HG03097 (cell line): ENCODE measurements at regions not wholly inside any gene's neighbourhood (a gene's known extent, or its start where the extent isn't known, plus 50 kb on each side); places are given as distances from the start of the nearest gene placed in this dataset.
"Not testable (repeated sequence)": the region's sequence is repeated elsewhere in the genome, so short reads cannot be mapped to it uniquely, and the experiment has no call there.

ENCODE experiments used
- ATAC-seq: cut with Tn5 transposase; IDR thresholded peaks from one replicate; pipeline ENCODE4 v1.9.1; 2021; ENCODE audit not compliant: unreplicated experiment, low FRiP score

GRCh38 chr6:86744048-86744447, 193.3 kb upstream of the HTR1E start:
- ATAC-seq, result no peak

DNA sequence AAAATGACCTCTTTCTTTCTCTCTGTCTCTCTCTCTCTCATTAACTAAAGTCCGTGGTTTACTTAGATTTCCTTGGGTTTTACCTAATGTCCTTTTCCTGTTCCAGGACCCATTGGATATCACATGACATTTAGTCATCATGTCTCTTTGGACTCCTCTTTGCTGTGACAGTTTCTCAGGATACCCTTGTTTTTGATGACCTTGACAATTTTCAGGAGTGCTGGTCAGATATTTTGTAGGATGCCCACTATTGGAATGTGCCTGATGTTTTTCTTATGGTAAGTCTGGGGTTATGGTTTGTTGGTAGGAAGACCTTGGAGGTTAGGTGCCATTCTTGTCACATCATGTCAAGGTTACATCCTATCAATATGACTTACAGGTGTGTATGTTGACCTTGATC, 199.2 kb upstream of the HTR1E start:
- ATAC-seq, result no peak

DNA sequence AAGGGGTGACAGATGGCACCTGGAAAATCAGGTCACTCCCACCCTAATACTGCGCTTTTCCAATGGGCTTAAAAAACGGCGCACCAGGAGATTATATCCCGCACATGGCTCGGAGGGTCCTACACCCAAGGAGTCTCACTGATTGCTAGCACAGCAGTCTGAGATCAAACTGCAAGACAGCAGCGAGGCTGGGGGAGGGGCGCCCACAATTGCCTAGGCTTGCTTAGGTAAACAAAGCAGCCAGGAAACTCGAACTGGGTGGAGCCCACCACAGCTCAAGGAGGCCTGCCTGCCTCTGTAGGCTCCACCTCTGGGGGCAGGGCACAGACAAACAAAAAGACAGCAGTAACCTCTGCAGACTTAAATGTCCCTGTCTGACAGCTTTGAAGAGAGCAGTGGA, 205.7 kb upstream of the HTR1E start:
- ATAC-seq, result not testable (repeated sequence)

DNA sequence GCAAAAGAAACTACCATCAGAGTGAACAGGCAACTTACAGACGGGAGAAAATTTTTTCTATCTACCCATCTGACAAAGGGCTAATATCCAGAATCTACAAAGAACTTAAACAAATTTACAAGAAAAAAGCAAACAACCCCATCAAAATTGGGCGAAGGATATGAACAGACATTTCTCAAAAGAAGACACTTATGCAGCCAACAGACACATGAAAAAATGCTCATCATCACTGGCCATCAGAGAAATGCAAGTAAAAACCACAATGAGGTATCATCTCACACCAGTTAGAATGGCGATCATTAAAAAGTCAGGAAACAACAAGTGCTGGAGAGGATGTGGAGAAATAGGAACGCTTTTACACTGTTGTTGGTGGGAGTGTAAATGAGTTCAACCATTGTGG, 206.6 kb upstream of the HTR1E start:
- ATAC-seq, result not testable (repeated sequence)

DNA sequence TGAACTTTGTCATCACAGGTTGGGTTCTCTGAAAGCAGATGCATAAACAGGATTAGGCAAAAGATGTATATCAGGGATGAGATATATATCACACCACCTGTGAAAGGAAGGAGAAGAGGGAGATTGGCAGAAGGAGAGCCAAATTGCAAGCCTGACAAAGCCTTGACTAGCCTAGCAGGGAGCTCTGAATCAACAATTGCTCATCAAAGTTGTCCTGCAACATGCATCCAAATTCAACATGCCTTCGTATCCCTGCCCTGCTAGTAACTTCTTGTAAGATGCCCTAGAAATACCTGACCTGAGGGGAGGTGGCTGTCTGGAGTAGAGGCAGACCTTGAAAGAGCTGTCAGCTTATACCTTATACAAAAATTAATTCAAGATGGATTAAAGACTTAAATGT, 207.1 kb upstream of the HTR1E start:
- ATAC-seq, result no peak

DNA sequence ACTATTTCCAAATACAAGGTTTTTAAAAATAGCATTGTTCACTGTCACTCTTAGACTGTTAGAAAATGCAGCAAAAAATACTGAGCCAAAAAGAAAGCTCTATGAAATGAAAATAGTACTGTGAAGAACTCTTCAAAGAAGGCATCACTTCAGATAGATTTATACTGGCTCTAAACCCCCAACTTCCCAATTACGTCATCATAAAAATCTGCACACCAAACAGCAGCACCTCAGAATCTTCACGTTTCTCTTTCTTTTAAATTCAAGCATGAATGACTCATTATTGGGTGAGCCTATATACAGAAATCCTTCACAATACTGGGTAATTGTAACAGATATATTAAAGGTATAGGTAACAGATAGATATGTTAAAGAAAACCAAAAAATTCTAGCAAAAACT, 208.4 kb upstream of the HTR1E start:
- no peak for ATAC-seq

- ATAC-seq, result no peak
Measured at GRCh38 chr6:86724695-86725094, 212.6 kb upstream of the HTR1E start.

- ATAC-seq, result no peak
Measured at GRCh38 chr6:86723729-86724128, 213.6 kb upstream of the HTR1E start.

DNA sequence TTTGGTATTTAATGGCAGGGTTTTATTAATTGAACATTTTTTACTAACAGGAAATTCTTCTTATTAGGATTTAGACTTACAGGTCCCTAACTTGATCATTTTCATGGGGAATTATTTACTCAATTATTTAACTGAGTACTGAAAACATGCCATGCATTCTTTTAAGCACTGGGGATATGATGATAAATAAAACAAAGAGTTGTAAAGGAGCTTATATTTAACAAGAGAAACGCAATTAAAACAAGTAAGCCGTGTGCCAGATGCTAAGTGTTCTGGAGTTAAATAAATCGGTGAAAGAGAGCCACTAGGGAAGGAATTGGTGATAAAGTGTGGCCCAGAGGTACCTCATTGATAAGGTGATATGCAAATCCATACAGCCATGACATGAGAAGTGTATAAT, 214.2 kb upstream of the HTR1E start:
- no peak for ATAC-seq

DNA sequence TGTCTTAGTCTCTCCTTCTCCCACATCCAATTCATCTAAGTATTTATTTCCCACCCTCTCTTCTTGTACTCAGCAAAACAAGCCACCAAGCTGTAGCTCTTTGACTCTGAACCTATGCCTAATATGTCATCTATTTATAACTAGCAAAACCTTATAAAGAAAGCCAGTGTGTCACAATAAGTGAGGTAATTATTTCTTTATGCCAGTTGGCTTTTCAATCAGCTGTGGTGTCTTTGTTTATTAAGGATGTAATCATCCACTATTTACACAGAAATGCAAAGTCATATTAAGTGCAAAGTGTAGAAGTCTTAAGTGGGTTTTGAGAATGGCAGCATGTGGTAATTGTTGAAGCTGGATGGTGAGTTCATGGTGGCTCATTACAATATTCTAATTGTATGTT, 215.2 kb upstream of the HTR1E start:
- no peak for ATAC-seq

- ATAC-seq, result no peak
Measured at GRCh38 chr6:86715676-86716075, 221.7 kb upstream of the HTR1E start.

DNA sequence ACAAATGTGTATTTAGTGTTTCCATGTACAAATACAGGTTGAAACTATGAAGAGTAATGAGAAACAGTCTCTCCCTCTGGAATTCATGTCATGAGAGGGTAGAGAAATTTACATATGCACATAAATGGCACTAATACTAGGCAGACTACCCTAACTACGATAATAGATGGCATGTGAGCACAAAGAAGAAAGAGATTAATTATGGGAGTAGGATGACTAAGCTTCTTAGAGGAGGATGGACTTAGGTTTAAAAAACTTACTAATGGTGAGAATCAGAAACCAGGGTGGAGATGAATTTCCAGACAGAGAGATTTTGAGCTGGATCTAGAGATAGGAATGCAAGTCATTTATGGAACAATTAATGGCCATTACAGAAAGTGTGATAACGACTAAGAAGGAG, 225.3 kb upstream of the HTR1E start:
- ATAC-seq, result no peak

DNA sequence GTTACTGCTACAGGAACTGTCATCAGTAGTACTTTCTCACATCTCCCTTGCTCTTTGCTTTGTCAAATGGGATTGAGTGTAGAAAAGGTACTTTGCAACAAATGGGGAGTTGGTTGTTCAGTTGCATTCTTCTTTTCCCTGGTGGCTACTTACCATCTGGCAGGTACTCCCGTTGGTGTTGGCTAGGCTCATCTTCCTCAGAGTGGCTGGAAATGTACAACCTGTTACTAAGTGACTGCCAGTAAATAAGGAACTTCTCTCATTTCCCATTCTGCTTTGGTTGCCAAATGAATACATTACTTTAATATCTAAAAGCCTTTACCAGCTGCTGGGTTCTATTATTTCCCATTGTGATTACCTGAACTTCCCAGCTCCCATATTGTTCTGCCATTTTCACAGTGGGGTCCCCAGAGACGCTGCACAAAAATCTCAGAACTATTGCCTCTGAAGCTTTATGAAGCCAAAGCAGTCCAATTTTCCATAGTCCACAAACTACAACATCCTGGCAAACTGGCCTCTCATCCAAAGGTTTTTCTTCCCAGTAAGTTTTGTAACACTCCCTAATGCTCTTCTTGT, 229.7 kb upstream of the HTR1E start:
- ATAC-seq, result no peak

DNA sequence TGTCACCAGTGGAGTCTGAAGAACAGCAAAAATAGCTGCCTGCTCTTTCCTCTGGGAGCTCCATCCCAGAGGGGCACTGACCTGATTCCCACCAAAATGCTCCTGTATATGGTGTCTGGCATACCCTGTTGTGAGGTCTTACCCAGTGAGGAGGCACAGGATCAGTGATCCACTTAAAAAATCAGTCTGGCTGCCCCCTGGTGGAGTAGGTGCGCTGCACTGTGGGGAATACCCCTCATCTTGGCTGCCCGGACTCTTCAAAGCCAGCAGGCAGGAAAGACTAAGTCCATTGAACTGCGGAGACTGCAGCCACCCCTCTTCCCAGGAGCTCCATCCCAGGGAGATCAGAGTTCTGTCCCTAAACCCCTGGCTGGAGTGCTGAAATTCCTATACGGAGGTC, 230.9 kb upstream of the HTR1E start:
- ATAC-seq, result no peak

DNA sequence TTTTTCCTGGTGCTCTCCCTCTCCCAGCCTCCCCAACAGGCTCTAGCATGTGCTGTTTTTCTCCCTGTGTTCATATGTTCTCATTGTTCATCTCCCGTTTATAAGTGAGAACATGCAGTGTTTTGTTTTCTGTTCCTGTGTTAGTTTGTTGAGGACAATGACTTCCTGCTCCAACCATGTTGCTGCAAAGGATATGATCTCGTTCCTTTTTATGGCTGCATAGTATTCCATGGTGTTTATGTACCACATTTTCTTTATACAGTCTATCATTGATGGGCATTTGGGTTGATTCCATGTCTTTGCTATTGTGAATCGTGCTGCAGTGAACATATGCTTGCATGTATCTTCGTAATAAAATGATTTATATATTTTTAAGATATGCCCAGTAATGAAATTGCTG, 236.1 kb upstream of the HTR1E start:
- not testable (repeated sequence) for ATAC-seq

- no peak for ATAC-seq
Measured at GRCh38 chr6:86686496-86686895, 250.8 kb upstream of the HTR1E start.

DNA sequence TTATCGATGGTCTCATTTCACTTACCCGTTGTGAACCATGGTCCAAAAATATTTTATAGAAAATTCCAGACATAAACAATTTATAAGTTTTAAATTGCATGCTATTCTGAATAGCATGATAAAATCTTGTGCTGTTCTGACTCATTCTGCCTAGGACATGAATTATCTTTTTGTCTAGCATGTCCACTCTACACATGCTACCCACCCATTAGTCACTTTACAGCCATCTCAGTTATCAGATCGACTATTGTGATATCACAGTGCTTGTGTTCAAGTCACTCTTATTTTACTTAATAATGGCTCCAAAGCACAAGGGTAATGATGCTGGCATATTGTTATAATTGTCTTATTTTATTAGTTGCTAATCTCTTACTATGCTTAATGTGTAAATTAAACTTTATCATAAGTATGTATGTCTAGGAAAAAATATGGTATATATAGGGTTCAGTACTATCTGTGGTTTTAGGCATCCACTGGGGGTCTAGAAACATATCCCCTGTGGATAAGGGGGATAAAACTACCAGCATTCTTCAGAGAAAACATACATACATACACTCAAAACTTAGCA, 252.0 kb upstream of the HTR1E start:
- no peak for ATAC-seq

GRCh38 chr6:86683132-86683908, 254.0 kb upstream of the HTR1E start:
- ATAC-seq, result no peak

DNA sequence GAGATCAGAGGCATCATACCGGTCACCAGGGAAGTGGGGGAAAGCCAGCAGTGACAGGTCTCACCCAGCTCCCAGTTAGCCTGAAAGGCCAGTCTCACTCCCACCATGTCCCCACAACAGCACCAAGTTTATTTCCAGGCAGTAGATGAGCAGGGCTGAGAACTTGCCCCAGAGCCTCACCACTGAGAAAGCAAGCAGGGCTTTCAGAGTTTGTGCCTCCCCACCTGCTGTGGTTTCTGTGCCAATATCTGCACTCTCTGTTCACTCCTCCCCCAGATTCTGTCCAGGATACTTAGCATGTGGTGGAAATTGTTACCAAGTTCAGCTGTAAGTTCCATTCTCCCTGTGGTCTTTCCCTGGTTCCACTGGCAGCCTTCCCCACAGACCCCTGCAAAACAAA, 255.0 kb upstream of the HTR1E start:
- no peak for ATAC-seq

DNA sequence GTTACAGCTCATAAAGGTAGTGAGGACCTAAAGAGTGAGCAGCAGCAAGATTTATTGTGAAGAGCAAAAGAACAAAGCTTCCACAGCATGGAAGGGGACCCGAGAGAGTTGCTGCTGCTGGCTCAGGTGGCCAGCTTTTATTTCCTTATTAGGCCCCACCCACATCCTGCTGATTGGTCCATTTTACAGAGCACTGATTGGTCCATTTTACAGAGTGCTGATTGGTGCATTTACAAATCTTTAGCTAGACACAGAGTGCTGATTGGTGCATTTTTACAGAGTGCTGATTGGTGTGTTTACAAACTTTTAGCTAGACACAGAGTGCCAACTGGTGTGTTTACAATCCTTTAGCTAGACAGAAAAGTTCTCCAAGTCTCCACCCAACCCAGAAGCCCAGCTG, 256.2 kb upstream of the HTR1E start:
- ATAC-seq, result not testable (repeated sequence)

- ATAC-seq, result not testable (repeated sequence)
Measured at GRCh38 chr6:86672125-86672524, 265.2 kb upstream of the HTR1E start.

DNA sequence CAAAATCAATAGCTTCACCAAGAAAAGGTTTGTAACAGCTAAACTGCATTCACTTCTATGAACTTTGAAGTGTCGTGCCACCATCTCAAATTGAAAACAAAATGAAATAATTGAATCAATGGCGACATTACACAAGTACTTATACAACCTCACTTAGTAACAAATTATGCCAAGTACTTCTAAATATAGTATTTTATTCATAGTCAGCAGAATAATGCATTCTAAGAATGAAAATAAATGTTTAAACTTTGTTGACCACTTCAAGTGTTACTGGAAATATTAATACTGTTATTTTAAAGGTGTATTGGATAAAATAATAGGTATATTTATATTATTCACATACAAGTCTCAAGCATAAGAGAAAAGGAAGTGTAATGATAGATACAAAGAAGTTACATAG, 280.1 kb upstream of the HTR1E start:
- no peak for ATAC-seq
